ENCODE measurements at regions not wholly inside any gene's neighbourhood (a gene's known extent, or its start where the extent isn't known, plus 50 kb on each side); places are given as distances from the start of the nearest gene placed in this dataset.
"Not testable (repeated sequence)": the region's sequence is repeated elsewhere in the genome, so short reads cannot be mapped to it uniquely, and the experiment has no call there.

GRCh38 chr9:38170763-38171537, 101.9 kb upstream of the SHB start:
- H3K9me3 ChIP-seq = peaks cover 6 to 19% of the 10 kb centered on the region in 2 donors
- H3K4me1 ChIP-seq; H3K36me3 ChIP-seq; intact Hi-C loops (cut with DNase I; ENCODE audit: low total_unique reads); H3K4me3 ChIP-seq; H3K27me3 ChIP-seq: not testable (repeated sequence)
- TF ChIP-seq POLR2AphosphoS5 (IDR thresholded peaks at IDR 0.05) = peak in 1 of 3 donors; percentile 48
- peak in 1 of 2 donors; percentile 64 for DNase-seq (ENCODE audit: low spot score in 2 of 2)
- H3K27ac ChIP-seq = peak overlapping the region; percentile 79 to 80

- Histone ChIP-seq H3K27ac (peak overlapping the region; percentile 79 to 80), H3K9me3 (peaks cover 6 to 19% of the 10 kb centered on the region in 2 donors)
- H3K27me3 ChIP-seq; intact Hi-C loops (cut with DNase I; ENCODE audit: low total_unique reads); H3K4me3 ChIP-seq; H3K4me1 ChIP-seq; DNase-seq (ENCODE audit: low spot score in 2 of 2); H3K36me3 ChIP-seq: not testable (repeated sequence)
Observed at GRCh38 chr9:38170155-38170554, 101.1 kb upstream of the SHB start.

GRCh38 chr9:38166501-38166900, 97.5 kb upstream of the SHB start:
- no peak for TF ChIP-seq POLR2AphosphoS5 (IDR thresholded peaks at IDR 0.05)
- no peak for TF ChIP-seq POLR2A (IDR thresholded peaks at IDR 0.05)
- no peak for TF ChIP-seq CTCF (IDR thresholded peaks at IDR 0.05)
- H3K27ac ChIP-seq = no peak overlapping the region
- H3K9me3 ChIP-seq = peaks cover 6 to 19% of the 10 kb centered on the region in 2 donors
- no peaks in the 10 kb centered on the region for H3K27me3 ChIP-seq
- H3K4me3 ChIP-seq = no peak overlapping the region
- DNase-seq (ENCODE audit: low spot score in 2 of 2) = no peak
- intact Hi-C loops (cut with DNase I; ENCODE audit: low total_unique reads) = no loop called here
- no peaks in the 10 kb centered on the region for H3K4me1 ChIP-seq
- no peaks in the 10 kb centered on the region for H3K36me3 ChIP-seq

GRCh38 chr9:38164659-38165221, 95.7 kb upstream of the SHB start:
- intact Hi-C loops (cut with DNase I; ENCODE audit: low total_unique reads) = no loop called here
- no peaks in the 10 kb centered on the region for H3K36me3 ChIP-seq
- no peaks in the 10 kb centered on the region for H3K4me1 ChIP-seq
- H3K9me3 ChIP-seq = peaks cover under 1 to 7% of the 10 kb centered on the region in 2 donors
- no peak for TF ChIP-seq CTCF (IDR thresholded peaks at IDR 0.05)
- no peak for TF ChIP-seq POLR2A (IDR thresholded peaks at IDR 0.05)
- no peak for TF ChIP-seq POLR2AphosphoS5 (IDR thresholded peaks at IDR 0.05)
- no peaks in the 10 kb centered on the region for H3K27me3 ChIP-seq
- H3K4me3 ChIP-seq = no peak overlapping the region
- no peak for DNase-seq (ENCODE audit: low spot score in 2 of 2)
- no peak overlapping the region for H3K27ac ChIP-seq

GRCh38 chr9:38163518-38163917, 94.5 kb upstream of the SHB start:
- TF ChIP-seq POLR2A (IDR thresholded peaks at IDR 0.05) (no peak), POLR2AphosphoS5 (IDR thresholded peaks at IDR 0.05) (no peak), CTCF (IDR thresholded peaks at IDR 0.05) (no peak)
- Histone ChIP-seq H3K4me1 (no peaks in the 10 kb centered on the region), H3K27ac (no peak overlapping the region), H3K4me3 (no peak overlapping the region), H3K36me3 (no peaks in the 10 kb centered on the region), H3K9me3 (no peaks in the 10 kb centered on the region), H3K27me3 (no peaks in the 10 kb centered on the region)
- peak in 1 of 2 donors; percentile 25 for DNase-seq (ENCODE audit: low spot score in 2 of 2)
- intact Hi-C loops (cut with DNase I; ENCODE audit: low total_unique reads) = no loop called here

Measured in breast epithelium (tissue), 4 donors.